ENCODE measurements at regions not wholly inside any gene's neighbourhood (a gene's known extent, or its start where the extent isn't known, plus 50 kb on each side); places are given as distances from the start of the nearest gene placed in this dataset.
A peak's percentile ranks its signal among the peaks of the same experiment; 100 is the strongest.
"Not testable (repeated sequence)": the region's sequence is repeated elsewhere in the genome, so short reads cannot be mapped to it uniquely, and the experiment has no call there.

DNA sequence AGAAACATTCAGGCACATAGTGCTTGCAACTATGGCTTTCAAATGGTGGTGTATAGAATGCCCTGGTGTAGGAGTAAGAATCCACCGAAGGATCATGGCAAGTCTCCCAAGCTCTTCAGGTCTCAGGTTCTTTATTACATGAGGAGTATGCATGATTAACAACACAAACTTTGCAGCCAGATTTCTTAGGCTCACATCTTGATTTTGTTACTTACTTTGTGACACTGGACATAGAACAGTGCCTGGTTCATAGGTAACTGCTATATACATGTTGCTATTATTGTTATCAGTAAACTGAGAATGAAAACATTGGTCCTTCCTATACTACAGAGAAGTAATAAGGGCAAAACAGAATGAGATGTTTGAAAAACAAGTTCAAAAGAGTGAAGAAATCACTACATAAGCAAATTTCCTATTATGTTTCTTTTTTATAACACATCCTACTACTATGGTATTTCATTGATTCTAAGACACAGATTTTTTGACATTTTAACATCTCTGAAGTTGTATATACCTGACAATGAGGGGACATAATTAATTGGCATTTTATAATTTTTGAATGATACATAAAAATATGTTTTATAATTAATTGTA, 284.9 kb downstream of the C1D start:
- no peak for DNase-seq

DNA sequence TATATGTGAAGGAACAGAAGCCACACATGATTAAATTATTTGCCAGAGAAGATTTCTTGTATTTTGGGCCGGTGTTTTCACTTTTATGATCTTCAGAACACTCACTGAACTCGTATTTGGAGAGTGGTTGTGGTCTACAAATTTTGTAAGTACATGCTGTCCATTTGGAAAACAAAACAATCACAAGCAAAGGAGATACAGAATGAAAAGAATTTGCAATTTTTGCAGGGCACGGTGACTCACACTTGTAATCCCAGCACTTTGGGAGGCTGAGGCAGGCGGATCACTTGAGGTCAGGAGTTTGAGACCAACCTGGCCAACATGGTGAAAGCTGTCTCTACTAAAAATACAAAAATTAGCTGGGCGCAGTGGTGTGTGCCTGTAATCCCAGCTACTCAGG, 282.0 kb downstream of the C1D start:
- not testable (repeated sequence) for DNase-seq

DNA sequence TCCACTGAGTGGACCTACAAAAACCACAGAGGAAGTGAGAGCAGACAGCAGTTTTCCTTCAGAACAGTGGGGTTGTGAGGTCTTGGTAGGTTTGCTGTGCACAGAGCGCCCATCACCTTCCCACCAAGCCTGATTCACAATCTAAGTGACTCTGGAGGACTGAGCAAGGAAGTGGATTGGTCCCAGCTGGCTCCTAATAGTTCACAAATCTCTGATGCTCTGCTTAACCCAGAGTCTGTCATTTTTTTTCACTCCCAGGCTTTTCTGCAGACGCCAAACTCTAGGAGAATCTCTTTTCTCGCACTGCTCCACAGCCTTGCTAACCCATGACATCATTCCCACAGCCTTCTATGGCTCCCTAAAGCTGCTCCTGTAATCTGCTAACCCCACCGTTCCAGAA, 280.4 kb downstream of the C1D start:
- DNase-seq = peak; percentile 17

DNA sequence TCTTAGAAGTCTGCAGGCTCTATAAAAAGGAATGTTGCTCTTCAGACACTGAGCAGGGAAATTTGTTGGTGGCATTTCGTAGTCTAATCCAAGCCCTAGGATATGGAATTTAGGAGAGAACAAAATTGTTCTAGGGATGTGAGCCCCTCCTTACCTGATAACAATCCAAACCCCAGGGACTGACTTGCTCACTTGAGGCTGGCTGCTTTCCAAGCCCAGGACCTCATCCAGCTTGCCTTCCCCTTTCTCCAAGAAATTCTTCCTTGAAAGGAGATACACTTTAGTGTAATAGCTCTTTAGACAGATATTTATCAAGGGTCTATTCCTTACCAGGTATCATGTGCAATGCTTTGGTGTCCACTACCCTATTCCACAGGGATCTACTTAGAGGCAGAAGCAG, 279.8 kb downstream of the C1D start:
- no peak for DNase-seq

DNA sequence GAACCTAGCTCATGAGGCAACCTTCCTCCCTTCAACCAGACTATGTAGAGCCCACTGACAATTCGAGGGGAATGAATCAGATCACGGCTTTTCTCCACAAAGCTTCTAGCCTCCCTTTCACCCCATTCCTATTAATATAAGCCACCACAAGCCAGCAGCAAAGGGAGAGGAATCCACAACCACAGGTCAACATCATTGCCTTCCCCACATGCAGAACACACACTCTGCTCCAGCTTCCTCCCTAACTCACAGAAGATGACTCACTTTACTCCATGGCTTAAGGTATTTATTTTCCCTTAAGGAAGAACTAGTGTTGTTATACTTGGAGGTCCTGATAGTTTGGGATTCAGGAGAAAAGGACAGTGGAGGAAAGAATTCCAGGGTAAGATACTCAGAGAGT, 272.2 kb downstream of the C1D start:
- peak; percentile 93 for DNase-seq

DNA sequence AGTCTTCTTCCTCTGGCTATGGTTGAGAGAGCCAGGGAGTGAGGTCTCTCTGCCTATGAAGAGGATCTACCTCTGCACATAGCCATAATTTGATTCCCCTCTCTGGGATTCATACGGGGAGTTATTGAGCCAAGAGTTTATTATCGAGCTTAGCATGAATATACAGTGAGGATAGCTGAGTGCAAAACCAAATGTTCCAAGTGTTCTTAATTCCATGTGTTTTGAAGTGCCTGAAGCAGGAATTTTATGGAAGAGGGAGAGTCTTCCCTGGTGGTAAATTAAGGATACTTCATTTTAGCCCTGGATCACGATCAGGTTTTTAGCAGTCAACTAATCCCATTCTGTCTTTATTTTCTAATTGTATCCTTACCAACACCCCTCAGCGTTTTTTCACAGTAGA, 270.6 kb downstream of the C1D start:
- no peak for DNase-seq

DNA sequence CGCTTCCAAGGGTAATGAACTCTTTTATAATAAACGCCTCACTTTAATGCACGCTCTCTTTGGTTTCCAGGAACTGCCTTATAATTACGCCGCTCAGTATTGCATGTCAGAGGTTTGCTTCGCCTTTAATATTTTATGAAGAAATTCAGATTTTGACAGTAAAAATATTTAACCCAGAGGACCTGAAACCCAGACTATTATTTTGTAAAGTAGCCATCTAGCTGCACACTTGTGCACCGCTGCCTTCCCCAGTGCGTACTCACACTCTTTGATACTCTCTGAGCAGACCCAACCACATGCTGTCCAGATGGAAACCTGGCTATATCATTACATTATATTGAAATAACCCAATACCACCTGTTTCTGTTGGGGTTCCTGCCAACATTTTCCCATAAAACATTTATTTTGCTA, 270.1 kb downstream of the C1D start:
- DNase-seq = peak; percentile 14

DNA sequence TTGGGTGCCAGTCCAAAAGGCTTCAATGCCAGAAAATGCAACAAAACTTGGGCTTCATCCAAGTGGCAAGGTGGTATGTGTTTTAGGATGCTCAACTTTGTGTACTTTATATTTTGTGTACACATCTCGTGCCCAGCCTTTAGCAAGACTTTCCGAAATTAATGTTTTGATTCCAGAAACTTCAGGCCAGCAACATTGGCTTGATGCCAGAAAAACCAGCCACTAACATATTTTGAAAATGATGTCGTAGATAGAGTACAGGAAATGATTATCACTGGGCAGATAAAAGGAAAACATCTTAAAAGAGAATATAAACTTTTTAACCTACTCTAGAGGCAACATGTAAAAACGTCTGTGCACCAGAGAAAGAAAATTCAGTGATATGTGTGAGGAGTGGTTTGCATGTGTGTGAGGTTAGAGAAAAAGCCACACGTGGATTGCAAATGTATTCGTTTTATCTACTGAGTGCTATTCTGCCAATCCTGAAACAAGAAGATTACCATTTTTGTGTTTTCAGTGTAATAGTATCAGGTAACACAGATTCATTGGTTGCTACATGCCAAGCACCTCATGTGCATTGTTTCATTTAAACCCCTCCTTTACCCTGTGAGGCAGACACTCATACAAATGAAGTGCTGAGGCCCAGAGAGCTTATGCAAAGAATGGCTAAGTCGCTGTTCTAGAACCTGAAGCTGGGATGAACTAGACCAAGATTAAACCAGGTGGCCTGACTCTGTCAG, 264.8 kb downstream of the C1D start:
- peak; percentile 40 for DNase-seq

DNA sequence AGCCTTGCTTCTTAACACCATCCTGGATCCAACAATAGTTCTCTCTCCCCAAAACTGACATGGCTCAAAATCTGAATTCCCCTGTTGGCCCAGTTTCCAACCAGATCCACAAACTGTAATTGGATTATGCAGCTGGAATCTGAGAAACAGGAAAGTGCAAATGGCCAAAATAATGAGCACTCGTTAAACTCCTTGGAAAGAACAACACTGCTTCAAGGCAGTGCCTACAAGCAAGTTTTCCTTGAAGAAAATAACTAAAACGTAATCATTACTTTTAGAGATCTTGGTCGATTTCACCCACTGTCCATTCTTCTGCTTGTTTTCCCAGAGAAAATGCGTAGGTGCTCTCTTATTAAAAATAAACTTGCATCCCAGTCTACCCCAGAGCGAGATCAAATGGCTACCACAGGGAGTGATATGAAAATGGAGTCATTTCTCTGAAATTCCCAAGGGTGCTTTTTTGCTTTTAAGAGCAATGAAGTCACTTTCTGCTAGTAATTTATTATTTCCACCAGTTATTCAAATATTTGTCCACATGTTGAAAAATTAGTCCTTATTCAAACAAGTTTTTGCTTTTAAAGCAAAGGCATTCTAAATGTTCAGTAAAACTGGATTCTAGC, 264.2 kb downstream of the C1D start:
- DNase-seq = no peak

DNA sequence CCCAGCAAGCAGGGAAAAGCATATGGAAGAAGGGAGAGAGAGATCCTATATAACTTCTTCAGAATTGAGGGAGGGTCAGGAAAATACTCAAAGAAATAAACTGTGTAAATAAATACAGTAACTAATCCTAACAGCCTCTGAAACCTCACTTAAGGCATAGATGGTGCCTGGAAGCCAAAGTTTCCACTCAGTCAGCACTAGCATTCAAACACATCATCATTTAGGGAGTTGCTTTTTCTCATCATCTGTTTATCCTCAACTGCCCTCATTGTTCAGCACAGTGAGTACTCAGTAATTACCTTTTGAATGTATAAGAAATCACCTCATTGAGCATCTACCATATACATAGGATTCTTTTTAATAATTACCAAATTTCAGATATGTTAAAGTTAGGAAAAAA, 262.9 kb downstream of the C1D start:
- DNase-seq = no peak

DNA sequence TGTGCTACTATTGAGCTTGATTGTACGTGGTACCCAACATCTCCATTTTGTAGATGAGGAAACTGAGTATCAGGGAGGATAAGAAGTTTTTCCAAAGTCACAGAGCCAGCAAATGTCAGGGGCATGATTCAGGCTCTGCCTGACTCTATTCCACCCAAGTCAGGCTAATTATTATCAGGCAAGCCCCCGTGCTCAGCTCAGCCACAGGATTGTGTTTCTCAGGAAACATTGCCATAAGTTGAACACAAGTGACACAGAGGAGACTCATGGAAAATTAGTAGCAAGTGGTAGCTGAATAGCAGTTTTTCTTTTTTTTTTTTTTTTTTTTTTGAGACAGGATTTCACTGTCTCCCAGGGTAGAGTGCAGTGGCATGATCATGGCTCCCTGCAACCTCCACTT, 260.5 kb downstream of the C1D start:
- no peak for DNase-seq

DNA sequence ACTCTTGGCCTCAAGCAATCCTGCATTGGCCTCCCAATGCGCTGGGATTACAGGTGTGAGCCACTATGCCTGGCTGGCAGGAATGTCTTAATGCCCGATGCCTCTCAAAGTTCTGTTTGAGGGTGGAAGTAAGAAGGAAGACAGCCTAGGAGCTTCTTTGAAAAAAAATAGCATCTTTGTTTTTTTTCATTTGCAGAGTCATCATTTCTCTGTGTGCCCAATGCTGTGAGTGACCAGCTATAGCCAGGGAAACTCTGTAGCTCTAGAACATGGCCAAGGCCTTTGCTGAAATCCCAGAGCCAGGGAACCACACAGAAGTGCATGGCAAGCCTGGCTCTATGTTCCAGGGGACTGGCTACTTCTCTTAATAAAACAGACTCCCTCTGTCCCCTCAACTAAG, 260.0 kb downstream of the C1D start:
- DNase-seq = no peak

DNA sequence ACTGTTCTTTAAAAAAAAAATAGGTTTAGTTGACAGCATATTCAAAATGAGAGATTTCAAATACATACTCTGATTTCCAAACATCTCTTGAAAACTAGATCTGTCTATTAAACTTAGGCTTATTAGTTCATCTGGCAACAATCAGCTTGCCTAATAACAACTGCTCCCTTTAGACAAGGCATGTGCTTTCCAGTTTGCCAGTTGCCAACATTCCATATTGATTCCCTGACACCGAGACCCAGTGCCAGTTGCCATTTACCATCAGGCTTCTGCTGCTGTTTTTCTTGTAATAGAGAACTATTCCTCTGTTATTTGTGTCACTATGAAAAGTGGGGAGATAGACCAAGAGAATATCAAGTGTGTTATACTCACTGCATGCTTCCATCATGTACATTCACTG, 256.0 kb downstream of the C1D start:
- no peak for DNase-seq

DNA sequence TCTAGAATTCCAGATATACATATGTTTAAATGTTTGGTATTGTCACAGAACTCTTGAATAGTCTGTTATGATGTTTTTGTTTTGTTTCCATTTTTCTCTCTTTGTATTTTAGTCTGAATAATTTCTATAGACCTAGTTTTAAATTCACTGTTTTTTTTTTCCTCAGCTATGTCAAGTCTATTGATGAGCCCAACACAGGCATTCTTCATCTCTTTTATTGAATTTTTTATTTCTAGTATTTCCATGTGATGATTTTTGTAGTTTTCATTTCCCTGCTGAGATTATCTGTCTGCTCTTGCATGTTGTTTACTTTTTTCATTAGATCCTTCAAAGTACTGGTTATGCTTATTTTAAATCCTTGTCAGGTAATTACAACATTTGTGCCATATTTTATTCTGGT, 254.7 kb downstream of the C1D start:
- DNase-seq = no peak

DNA sequence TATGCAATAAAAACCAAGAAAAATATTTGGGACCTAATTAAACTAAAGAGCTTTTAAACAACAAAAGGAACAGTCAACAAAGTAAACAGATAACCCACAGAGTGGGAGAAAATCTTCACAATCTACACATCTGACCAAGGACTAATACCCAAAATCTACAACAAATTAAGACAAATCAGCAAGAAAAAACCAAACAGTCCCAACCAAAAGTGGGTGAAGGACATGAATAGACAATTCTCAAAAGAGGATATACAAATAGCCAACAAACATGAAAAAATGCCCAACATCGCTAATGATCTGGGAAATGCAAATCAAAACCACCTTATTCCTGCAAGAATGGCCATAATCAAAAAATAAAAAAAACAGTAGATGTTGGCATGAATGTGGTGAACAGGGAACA, 250.1 kb downstream of the C1D start:
- DNase-seq = no peak

DNA sequence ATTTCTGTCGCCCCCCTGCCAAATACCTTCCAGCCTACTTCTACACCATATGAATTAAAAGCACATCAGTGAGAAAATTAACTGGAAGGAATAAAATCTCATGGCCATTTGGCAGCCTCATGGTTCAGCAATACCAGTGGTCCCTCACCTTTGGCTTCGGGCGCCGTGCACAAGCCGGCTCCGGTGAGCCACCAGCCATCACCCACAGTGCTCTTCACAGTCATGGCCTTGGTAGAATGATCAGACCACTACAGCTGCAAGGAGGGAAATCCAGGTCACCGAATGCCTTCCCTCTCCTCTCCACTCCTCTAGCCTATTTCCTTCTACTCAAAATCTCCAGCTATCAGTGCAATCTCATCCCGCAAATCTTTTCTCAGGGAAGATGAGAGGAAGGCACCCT, 239.1 kb downstream of the C1D start:
- DNase-seq = no peak

DNA sequence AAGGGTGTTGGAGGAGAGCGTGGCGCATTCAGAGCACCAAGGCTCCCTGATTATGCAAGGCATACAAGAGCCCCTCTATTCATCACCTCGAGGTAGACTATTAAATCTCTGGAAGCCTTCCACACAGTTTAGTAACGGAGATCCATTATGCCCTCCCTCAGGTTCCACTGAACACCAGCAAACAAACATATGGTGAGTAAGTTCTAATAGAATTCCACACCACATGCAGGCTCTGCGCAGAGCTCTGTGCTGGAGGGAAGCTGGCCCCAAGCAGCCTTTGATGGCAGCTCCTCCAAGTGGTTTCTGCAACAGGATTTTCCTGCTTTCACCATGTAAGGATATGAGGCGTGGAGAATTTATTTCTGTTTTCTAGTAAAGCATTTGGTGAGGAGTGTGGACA, 238.6 kb downstream of the C1D start:
- DNase-seq = peak; percentile 78

DNA sequence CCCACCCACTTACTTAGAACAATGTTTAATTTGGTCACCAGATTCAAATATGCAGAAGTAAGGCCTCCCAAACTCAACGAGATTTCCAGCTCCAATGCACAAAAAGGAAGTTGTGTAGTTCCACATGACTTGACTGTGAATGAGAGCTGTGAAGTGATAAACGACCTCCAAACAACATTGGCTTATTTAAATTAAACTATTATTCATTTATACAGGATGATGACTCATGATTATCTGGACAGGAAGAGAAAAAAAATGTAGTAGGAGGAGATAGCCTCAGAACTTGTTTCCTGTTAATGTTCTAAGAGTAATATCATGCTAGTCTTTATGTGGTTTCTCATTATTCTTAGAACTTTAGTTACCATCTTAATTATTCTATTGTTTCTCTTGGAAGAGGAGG, 237.3 kb downstream of the C1D start:
- peak; percentile 65 for DNase-seq

DNA sequence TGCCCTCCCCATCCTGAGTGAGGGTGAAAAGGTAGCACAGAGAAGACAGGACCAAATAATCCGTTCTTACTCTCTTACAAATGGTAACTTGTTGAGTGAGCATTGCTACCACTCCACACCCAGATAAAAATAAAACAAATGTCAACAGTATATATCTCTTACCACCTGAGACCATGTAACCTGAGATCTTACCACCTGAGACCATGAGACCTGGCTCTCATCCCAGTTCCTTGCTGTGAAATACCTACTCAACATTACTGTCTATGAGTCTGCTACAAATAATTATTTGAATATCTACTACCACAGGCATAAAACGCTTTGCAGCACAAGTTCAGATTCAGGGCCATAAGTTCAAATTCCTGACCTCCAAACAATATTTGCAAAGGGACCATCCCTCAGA, 234.7 kb downstream of the C1D start:
- no peak for DNase-seq

DNA sequence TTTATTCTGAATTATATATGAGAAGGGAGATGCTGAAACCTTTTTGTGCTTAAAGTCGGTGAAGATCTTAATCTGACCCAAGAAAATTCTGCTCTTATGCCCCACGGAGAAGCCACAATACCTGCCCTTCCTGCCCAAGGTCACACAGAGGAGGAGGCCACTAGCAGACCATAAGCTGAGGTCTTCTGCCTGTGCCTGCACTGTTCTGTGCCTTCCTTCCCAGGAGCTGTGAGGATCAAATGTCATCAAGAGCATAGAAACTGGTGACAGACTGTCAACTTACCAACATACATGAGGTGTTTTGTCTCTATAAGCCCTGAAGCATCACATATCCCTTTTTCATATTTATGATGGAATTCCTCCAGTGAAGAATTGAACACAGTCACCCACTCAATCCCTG, 233.3 kb downstream of the C1D start:
- DNase-seq = no peak

DNA sequence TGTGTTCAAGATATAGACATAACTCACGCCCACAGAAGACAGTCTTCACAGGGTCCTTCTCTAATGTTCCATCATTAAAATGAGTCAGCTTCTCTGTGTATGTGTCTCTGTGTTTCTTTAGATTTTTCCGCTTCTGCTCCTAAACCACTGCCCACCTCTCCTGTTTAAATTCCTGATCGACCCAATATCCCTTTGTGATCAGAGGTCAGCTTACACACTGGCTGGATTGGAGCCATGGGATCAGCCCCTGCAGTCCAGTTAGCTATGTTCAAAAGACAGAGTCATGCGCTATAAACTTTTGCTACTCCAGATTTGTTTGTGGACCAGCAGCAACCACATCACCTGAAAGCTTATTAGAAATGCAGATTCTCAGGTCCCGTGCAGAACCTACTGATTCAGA, 229.2 kb downstream of the C1D start:
- DNase-seq = no peak

DNA sequence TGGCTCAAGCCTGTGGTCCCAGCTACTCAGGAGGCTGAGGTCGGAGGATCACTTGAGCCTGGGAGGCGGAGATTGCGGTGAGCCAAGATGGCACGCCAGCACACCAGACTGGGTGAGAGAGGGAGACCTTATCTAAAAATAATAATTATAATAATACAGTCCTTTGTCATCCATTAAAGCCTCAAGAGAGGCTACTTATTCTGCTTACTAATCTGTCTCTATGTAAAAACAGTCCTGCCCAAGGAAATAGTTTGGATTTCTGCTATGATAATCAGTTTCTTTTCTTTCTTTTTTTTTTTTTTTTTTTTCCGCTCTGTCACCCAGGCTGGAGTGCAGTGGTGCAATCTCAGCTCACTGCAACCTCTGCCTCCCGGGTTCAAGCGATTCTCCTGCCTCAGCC, 228.3 kb downstream of the C1D start:
- no peak for DNase-seq

DNA sequence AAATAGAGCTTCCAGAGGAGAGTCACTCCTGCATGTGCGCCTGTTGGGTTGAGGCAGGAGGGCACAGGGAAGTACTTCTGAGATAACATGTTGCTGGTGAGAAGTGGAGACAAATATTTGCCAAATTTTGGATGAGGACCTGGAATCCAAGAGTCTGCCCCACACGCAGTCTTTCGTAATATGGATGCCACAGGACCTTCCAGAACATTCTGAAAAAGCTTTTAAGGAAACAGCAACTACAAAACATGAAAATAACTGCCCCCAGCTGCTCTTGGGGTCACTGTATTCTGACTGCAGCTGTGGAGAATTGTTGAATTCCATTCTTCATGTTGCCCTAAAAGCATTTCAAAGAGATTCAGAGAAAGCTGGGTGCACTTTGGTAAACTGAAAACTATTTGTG, 227.5 kb downstream of the C1D start:
- no peak for DNase-seq

DNA sequence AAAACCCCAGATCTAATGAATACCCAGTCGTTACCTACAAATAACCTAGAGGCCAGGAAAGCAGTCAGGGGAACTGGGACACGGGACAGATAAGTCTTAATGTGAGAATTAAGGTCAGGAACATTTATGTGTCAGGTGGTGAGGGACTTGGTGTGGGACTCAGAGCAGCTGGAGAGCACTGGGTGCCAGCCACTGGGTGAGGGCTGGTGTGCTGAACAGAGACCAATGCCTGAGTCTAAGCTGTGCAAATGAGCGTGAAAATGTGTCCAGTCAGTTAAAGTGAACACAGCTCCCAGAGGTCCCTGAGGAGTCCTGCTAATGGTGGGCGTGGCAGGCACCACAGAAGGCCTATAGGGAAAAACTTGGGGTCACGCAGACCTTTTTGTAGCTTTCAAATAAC, 225.9 kb downstream of the C1D start:
- no peak for DNase-seq

All from fibroblast of skin of abdomen (primary cell).